Dermis blood vessel endothelial cell (primary cell): ENCODE measurements at regions not wholly inside any gene's neighbourhood (a gene's known extent, or its start where the extent isn't known, plus 50 kb on each side); places are given as distances from the start of the nearest gene placed in this dataset.

Experiments
- DNase-seq: peaks from one replicate; pipeline ENCODE4 v3.0.0; 2010

DNA sequence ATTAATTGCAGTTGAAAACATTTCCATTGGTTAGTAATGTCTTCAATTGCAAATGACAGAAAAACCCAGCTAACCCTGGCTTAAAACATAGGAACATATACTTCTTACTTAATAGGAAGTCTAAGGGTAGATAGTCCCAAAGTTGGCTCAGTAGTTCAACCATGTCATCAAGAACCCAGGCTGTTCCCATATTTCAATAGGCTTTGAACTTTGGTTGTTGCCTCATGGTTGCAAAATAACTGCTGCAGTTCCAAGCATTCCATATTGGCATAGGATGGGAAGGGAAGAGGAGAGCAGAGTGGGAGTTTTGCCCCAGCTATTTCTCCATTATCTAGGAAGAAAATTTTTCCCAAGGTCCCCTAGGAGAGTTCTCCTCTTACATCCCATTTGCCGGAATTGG, 81.4 kb upstream of the EEPD1 start:
- DNase-seq, result no peak

- no peak for DNase-seq
These were observed 80.4 kb upstream of the EEPD1 start for GRCh38 chr7:36072620-36073019.

GRCh38 chr7:36075561-36075960, 77.5 kb upstream of the EEPD1 start:
- peak; percentile 13 for DNase-seq

DNA sequence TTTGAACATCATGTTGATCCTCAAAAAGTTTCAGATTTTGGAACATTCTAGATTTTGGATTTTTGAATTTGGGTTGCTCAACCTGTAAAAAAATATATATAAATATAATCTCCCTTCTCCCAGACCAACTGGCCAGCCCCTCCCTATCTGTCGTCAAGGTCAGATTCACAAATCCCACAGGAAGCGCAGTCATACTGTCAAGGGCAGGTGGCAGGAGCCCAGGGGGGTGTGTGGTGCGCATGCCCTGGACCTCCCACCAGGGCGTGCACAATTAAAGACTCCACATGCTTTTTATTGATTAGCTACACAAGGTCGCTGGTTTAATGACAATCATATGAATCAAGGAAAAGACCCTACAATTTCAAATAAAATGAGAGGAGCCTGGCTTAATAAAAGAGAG, 77.0 kb upstream of the EEPD1 start:
- no peak for DNase-seq

GRCh38 chr7:36078816-36079360, 74.2 kb upstream of the EEPD1 start:
- DNase-seq, result no peak

GRCh38 chr7:36079446-36080025, 73.5 kb upstream of the EEPD1 start:
- DNase-seq, result no peak

DNA sequence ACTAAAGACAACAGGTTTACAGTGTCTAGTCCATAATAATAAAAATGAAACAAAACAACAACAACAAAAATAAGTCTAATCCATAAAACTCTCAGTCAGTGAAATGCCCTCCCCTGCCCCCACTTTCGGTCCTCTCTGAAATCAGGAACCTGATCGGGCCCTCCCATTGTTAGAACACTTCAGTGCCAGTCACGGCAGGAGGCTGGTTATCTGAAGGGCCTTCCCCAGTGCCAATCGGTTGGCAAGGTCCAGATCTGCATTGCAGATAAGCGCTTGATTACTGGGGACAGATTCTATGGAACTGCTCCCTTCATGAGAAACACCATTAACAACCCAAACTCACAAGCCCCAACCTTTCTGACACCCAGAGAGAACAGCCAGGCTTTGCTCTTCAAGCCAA, 72.2 kb upstream of the EEPD1 start:
- no peak for DNase-seq

- DNase-seq, result peak; percentile 35
These were observed 70.8 kb upstream of the EEPD1 start for GRCh38 chr7:36082216-36082615.

DNA sequence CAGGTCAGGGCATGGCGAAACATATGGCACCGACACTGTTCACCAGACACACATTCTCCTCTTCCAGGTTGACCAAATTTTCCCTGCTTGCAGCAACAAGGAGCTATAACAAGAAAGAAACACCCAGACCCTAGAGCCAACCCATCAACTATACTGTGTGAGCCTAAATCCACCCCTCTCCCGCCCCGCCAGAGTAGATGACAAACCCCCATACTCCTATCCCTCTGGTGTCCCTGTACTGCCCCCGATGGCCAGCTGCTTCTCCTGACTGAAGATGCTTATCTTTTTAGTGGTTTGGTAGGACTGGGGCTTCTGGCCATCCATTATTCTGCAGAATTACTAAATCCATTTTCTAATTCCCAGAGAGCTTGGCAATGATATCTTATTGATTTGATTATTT, 70.1 kb upstream of the EEPD1 start:
- DNase-seq, result peak; percentile 5

GRCh38 chr7:36083626-36084380, 69.3 kb upstream of the EEPD1 start:
- DNase-seq, result no peak

DNA sequence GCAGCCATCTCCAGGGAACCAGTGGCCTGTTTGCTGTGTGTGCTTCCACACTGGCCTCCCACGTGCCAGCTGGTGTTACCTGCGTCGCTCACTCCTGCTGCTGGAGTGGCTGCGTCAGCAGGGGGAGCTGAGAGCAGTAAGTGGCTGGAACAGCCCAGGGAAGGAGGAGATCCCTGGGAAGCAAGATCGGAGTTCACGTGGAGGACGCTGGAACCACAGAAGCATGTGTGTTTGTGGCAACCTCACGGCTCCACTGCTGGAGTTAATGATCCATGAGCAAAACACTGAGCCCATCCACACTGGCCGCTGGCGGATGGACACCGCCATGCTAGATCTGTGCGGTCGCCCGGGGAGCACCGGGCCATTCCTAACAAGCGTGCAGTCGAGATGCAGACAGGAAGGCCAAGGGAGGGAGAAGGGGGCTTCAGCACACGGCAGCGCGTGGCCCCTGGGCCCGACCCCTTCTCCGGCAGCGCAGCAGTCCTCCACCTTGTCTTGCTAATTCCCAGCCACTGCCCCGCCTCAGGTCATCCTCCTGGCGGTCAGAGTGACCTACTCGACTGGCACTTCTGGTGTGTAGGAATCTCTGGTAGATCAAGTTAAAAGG, 68.5 kb upstream of the EEPD1 start:
- peak; percentile 40 for DNase-seq

GRCh38 chr7:36085096-36085495, 68.0 kb upstream of the EEPD1 start:
- DNase-seq, result no peak

DNA sequence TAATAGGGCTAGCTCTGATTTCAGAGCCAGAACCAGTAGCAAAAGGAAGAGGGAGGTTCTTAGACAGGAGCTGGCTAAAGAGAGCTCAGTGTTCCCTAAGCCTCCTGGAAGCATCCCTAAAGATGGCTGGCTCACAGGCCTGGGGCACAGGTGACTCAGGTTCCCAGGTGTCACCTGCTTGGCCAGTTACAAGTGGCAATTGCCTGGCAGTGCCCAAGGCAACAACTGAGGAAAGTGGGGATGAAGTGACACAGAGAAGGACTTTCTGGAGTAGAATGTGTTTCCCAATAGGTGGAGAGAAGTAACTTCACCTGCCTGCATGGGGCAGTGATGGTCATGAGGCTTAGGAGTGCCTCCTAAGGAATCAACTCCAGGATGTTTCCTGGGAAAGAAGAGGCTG, 66.5 kb upstream of the EEPD1 start:
- DNase-seq, result no peak

DNA sequence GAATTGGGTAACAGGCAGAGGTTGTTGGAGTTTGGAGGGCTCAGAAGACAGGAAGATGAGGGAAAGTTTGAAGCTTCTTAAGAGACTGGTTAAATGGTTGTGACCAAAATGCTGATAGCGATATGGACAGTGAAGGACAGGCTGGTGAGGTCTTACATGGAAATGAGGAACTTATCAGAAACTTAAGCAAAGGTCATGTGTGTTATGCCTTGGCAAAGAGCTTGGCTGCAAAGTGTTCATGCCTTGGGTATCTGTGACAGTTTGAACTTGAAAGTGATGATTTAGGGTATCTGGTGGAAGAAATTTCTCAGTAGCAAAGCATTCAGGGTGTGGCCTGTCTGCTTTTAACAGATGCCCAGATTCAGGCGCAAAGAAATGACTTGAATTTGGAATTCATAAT, 64.5 kb upstream of the EEPD1 start:
- no peak for DNase-seq

GRCh38 chr7:36088966-36089365, 64.1 kb upstream of the EEPD1 start:
- DNase-seq, result no peak

DNA sequence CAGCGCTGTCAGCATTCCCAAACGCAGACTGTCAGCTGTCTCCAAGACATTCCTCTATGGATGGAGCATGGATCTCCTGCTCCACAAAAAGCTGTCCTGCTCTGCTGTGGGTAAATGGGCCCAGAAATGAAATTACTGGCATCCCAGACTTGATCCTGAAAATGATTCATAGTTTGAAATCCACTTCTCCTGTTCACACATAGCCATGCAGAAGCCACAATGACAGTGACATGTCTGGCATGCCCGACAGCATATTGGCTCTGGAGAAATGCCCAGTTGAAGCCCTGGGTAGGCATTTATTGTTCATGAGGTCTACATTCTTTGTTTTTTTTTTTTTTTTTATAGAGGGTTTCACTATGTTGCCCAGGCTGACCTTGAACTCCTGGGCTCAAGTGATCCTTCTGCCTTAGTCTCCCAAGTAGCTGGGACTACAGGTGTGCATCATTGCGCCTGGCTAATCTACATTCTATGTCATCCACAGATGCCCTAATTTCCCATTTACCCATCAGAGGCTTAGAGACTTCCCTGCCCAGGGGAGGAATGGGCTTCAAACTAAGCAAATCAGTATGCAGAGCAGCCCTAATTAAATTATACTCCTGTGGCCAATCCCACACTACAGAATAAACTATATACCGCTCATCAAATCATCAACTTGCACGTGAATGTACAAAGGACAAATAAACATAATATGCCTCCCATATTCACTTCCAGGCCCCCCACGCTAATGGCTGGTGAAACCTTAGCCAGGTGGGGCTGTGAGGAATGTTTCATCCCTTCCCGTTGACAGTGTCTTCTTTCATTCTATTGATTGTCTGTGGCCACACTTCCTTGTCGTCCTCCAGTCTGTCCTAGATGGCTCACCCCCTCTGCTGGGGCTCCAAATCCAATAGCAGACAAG, 61.8 kb upstream of the EEPD1 start:
- DNase-seq, result no peak

DNA sequence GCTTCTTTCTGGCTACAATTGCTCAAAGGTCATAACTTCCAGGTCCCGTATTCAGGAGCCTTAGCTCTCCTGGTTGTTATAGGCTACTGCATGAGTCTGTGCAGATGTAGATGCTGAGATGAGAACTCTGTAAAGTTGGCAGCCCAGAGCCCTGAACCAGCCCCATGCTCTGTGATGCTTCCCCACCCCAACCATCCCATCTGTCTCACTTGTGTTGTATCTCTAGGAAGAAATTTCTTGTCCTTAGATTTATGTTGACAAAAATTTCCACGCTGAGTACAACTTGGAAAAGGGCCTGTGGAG, 61.2 kb upstream of the EEPD1 start:
- DNase-seq, result no peak

GRCh38 chr7:36092221-36092771, 60.8 kb upstream of the EEPD1 start:
- DNase-seq, result no peak

GRCh38 chr7:36096460-36097095, 56.5 kb upstream of the EEPD1 start:
- peak; percentile 25 for DNase-seq

- DNase-seq, result no peak
These were observed 55.0 kb upstream of the EEPD1 start for GRCh38 chr7:36098096-36098495.

DNA sequence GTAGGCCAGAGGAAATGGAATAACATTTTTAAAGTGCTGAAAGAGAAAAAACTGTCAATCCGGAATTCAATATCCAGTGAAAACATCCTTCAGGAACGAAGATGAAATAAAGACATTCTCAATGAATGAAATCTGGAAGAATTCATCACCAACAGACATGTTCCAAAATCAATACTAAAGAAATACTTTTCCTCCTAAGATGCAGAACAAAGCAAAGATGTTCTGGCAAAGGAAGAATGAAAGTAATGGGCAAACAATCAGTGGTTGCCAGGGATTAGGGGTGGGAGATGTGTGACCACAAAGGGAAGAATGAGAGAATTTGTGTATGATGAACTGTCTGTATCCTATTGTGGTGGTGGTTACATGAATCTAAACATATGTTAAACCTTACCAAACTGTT, 52.8 kb upstream of the EEPD1 start:
- no peak for DNase-seq

DNA sequence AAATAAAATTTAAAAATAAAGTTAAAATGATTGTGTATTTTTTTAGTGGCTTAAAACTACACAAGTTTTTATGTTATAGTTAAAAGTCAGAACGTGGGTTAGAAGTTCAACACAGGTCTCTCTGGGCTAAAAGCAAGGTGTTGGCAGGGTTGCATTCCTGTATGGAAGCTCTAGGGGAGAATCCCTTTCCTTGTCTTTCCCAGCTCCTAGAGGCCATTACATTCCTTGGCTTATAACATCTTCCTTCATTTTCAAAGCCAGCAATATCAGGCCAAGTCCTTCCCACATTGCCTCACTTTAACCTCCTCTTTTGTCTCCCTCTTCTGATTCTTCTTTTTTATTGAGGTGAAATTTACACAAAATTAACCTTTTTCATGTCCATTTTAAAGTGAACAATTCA, 52.4 kb upstream of the EEPD1 start:
- DNase-seq, result no peak
